PC-3 (cell line): ENCODE measurements at regions not wholly inside any gene's neighbourhood (a gene's known extent, or its start where the extent isn't known, plus 50 kb on each side); places are given as distances from the start of the nearest gene placed in this dataset.

Experiments used
- ATAC-seq: fragments of 200-7000 bp; cut with Tn5 transposase; 2 replicates; pipeline ENCODE4 v1.9.1; 2020; ENCODE audit warnings: mild to moderate bottlenecking, moderate library complexity
- BruUV-seq: library from RNA; stranded (reverse); fragments of 400-500 nt; replicated peaks from 2 replicates; lab custom pipeline; 2021; lab: Mats Ljungman, UMichigan
- CTCF ChIA-PET: fragments of 300-600 bp; sonication (Branson Sonifier 250); formaldehyde crosslinking; loops from one replicate; lab custom pipeline; 2022; ENCODE audit warnings: antibody characterized with exemption; lab: Charles Lee
- POLR2A ChIA-PET: fragments of 300-600 bp; sonication (Branson Sonifier 250); formaldehyde crosslinking; loops from one replicate; lab custom pipeline; 2022; ENCODE audit warnings: antibody characterized with exemption; ENCODE audit not compliant: unreplicated experiment; lab: Charles Lee
- DNase-seq: peaks from one replicate; pipeline ENCODE4 v3.0.0-alpha.2; 2015
- H2AFZ ChIP-seq: fragments of 300-600 bp; sonication (generic); 2 replicates; pipeline ENCODE4 v1.6.0; 2016; ENCODE audit warnings: antibody characterized with exemption, low read length
- H3F3A ChIP-seq: fragments of 300-600 bp; sonication (generic); one replicate; pipeline ENCODE4 v1.6.0; 2017; ENCODE audit warnings: antibody characterized with exemption, low read length, control low read depth, mild to moderate bottlenecking; ENCODE audit not compliant: unreplicated experiment
- H3K27ac ChIP-seq: fragments of 300-600 bp; sonication (generic); 2 replicates; pipeline ENCODE4 v1.5.1; 2016; ENCODE audit warnings: mild to moderate bottlenecking, low read length
- H3K27me3 ChIP-seq: fragments of 300-600 bp; sonication (generic); 2 replicates; pipeline ENCODE4 v1.6.1; 2016; ENCODE audit warnings: low read length, mixed read lengths
- H3K36me3 ChIP-seq: fragments of 300-600 bp; sonication (generic); 2 replicates; pipeline ENCODE4 v1.6.1; 2016; ENCODE audit warnings: low read depth, mixed run types, low read length, mixed read lengths
- H3K4me1 ChIP-seq: fragments of 300-600 bp; sonication (generic); 2 replicates; pipeline ENCODE4 v1.5.1; 2016; ENCODE audit warnings: low read length; ENCODE audit not compliant: insufficient read depth
- H3K4me2 ChIP-seq: fragments of 300-600 bp; sonication (generic); 2 replicates; pipeline ENCODE4 v1.6.0; 2016; ENCODE audit warnings: low read length
- H3K4me3 ChIP-seq: fragments of 300-600 bp; sonication (generic); 2 replicates; pipeline ENCODE4 v1.5.1; 2016; ENCODE audit warnings: mild to moderate bottlenecking, low read length, mixed read lengths
- H3K79me2 ChIP-seq: fragments of 300-600 bp; sonication (generic); 2 replicates; pipeline ENCODE4 v1.6.1; 2017; ENCODE audit warnings: low read length, mixed read lengths
- H3K9ac ChIP-seq: fragments of 300-600 bp; sonication (generic); 2 replicates; pipeline ENCODE4 v1.6.0; 2016; ENCODE audit warnings: mild to moderate bottlenecking, low read length
- H3K9me2 ChIP-seq: fragments of 300-600 bp; sonication (generic); replicated peaks from 2 replicates; pipeline ENCODE4 v1.6.1; 2016; ENCODE audit warnings: mixed run types, low read length, mixed read lengths
- H3K9me3 ChIP-seq: fragments of 300-600 bp; sonication (generic); 2 replicates; pipeline ENCODE4 v1.6.1; 2016; ENCODE audit warnings: low read length, mixed read lengths
- H4K20me1 ChIP-seq: fragments of 300-600 bp; sonication (generic); 2 replicates; pipeline ENCODE4 v1.6.1; 2016; ENCODE audit warnings: low read length, mixed read lengths
- CTCF ChIP-seq: fragments of 300-600 bp; sonication (generic); conservative IDR thresholded peaks from 2 replicates; pipeline ENCODE4 v1.5.1; 2017; ENCODE audit warnings: antibody characterized with exemption, low read depth, mild to moderate bottlenecking, low read length
- EZH2 ChIP-seq: fragments of 300-600 bp; sonication (generic); IDR thresholded peaks from one replicate; pipeline ENCODE4 v1.6.1; 2017; ENCODE audit warnings: antibody characterized with exemption, mild to moderate bottlenecking, low read length; ENCODE audit not compliant: unreplicated experiment
- EZH2phosphoT487 ChIP-seq: fragments of 300-600 bp; sonication (generic); IDR thresholded peaks from 2 replicates; pipeline ENCODE4 v1.6.1; 2018; ENCODE audit warnings: mild to moderate bottlenecking, antibody characterized with exemption, low read length, borderline replicate concordance
- intact Hi-C: fragments of 100-400 bp; cut with micrococcal nuclease; formaldehyde crosslinking; loops from 2 replicates; pipeline ENCODE4 v1.9.0; 2023

GRCh38 chr3:115280506-115280905 lies 133.4 kb upstream of the ZBTB20 start:
- no peaks in the 10 kb centered on the region for H3K36me3 ChIP-seq
- no peak overlapping the region for H3K4me3 ChIP-seq
- no peaks in the 10 kb centered on the region for H3K9me2 ChIP-seq
- no peaks in the 10 kb centered on the region for H3K4me1 ChIP-seq
- no peaks in the 10 kb centered on the region; the same call in 1 of the 2 replicates for H3K27me3 ChIP-seq
- no peak overlapping the region for H2AFZ ChIP-seq
- H3K9ac ChIP-seq: no peak overlapping the region
- CTCF ChIA-PET: no interaction called here
- no peaks in the 10 kb centered on the region for H3K79me2 ChIP-seq
- DNase-seq (no peak), ATAC-seq (no peak)
- POLR2A ChIA-PET: no interaction called here
- H3K4me2 ChIP-seq: no peak overlapping the region
- no TSS peak for BruUV-seq
- intact Hi-C loops: no loop called here
- no peaks in the 10 kb centered on the region for H3K9me3 ChIP-seq
- H4K20me1 ChIP-seq: no peaks in the 10 kb centered on the region
- TF ChIP-seq EZH2phosphoT487 (no peak), EZH2 (no peak), CTCF (no peak)
- no peak overlapping the region for H3K27ac ChIP-seq
- no peaks in the 10 kb centered on the region for H3F3A ChIP-seq

- no peaks in the 10 kb centered on the region for H3F3A ChIP-seq
- H3K9me2 ChIP-seq: no peaks in the 10 kb centered on the region
- H3K27ac ChIP-seq: no peak overlapping the region
- intact Hi-C loops: no loop called here
- H3K36me3 ChIP-seq: no peaks in the 10 kb centered on the region
- CTCF ChIA-PET: no interaction called here
- H4K20me1 ChIP-seq: no peaks in the 10 kb centered on the region
- DNase-seq: no peak
- no peaks in the 10 kb centered on the region; the same call in 1 of the 2 replicates for H3K27me3 ChIP-seq
- no peaks in the 10 kb centered on the region for H3K9me3 ChIP-seq
- no peak overlapping the region for H2AFZ ChIP-seq
- no peaks in the 10 kb centered on the region for H3K79me2 ChIP-seq
- TF ChIP-seq EZH2 (no peak), EZH2phosphoT487 (no peak), CTCF (no peak)
- POLR2A ChIA-PET: no interaction called here
- BruUV-seq: no TSS peak
- no peak overlapping the region for H3K9ac ChIP-seq
- no peak overlapping the region for H3K4me3 ChIP-seq
- no peak for ATAC-seq
- no peaks in the 10 kb centered on the region for H3K4me1 ChIP-seq
- no peak overlapping the region for H3K4me2 ChIP-seq
These were observed 134.9 kb upstream of the ZBTB20 start for GRCh38 chr3:115281697-115282675.

GRCh38 chr3:115284980-115285379 lies 137.9 kb upstream of the ZBTB20 start:
- Histone ChIP-seq H4K20me1 (no peaks in the 10 kb centered on the region), H3K4me2 (no peak overlapping the region), H3K27me3 (no peaks in the 10 kb centered on the region; the same call in 1 of the 2 replicates), H3K9me3 (no peaks in the 10 kb centered on the region), H3K79me2 (no peaks in the 10 kb centered on the region), H2AFZ (no peak overlapping the region), H3K4me1 (no peaks in the 10 kb centered on the region), H3K36me3 (no peaks in the 10 kb centered on the region), H3K4me3 (no peak overlapping the region), H3K27ac (no peak overlapping the region), H3K9ac (no peak overlapping the region), H3F3A (no peaks in the 10 kb centered on the region), H3K9me2 (no peaks in the 10 kb centered on the region)
- POLR2A ChIA-PET: no interaction called here
- DNase-seq (no peak), ATAC-seq (no peak)
- CTCF ChIA-PET: no interaction called here
- BruUV-seq: no TSS peak
- TF ChIP-seq EZH2phosphoT487 (no peak), EZH2 (no peak), CTCF (no peak)
- intact Hi-C loops: no loop called here
